Right lobe of liver (tissue), 4 donors: ENCODE measurements at regions not wholly inside any gene's neighbourhood (a gene's known extent, or its start where the extent isn't known, plus 50 kb on each side); places are given as distances from the start of the nearest gene placed in this dataset.

ENCODE experiments used
- CTCF ChIP-seq, 4 donors: fragments of 200-600 bp in 3 of 4; fragments of 450-650 bp in 1 of 4; IDR thresholded peaks; one replicate each; pipeline versions ENCODE4 v1.5.1 to v1.8.0; 2016 to 2022; ENCODE audit warnings: antibody characterized with exemption in 4 of 4, mild to moderate bottlenecking in 2 of 4
- POLR2A ChIP-seq: fragments of 450-650 bp; IDR thresholded peaks from one replicate; pipeline ENCODE4 v1.6.1; 2017; ENCODE audit warnings: antibody characterized with exemption, mild to moderate bottlenecking
- donor health status: DM: no; HTN: no; CAD: no.
- donor health status: DM: no; HTN: no; CAD: no.
- donor health status: DM: no; HTN: yes; CAD: no.

GRCh38 chr20:40776466-40777457 lies 87.7 kb upstream of the MAFB start:
- TF ChIP-seq CTCF (IDR thresholded peaks at IDR 0.05) (no peak), POLR2A (no peak)
